H1 (cell line): ENCODE measurements at regions not wholly inside any gene's neighbourhood (a gene's known extent, or its start where the extent isn't known, plus 50 kb on each side); places are given as distances from the start of the nearest gene placed in this dataset.

ENCODE experiments used
- ASH2L ChIP-seq: fragments of 200-600, 300-600 bp; sonication (generic); IDR thresholded peaks from one replicate; pipeline ENCODE4 v1.7.1; 2017; ENCODE audit warnings: low read length
- BACH1 ChIP-seq: IDR thresholded peaks from 2 replicates; pipeline ENCODE4 v1.6.1; 2012; ENCODE audit warnings: low read length, improper control_type of control experiment
- CHD2 ChIP-seq: IDR thresholded peaks from 2 replicates; pipeline ENCODE4 v1.6.1; 2012; ENCODE audit warnings: low read length, improper control_type of control experiment
- CHD7 ChIP-seq: fragments of 300-600 bp; sonication (generic); IDR thresholded peaks from 2 replicates; pipeline ENCODE4 v1.7.1; 2012; ENCODE audit warnings: low read length, moderate library complexity, mild to moderate bottlenecking, inconsistent platforms; ENCODE audit not compliant: insufficient replicate concordance
- KDM1A ChIP-seq: fragments of 200-600, 300-600 bp; sonication (generic); IDR thresholded peaks from 2 replicates; pipeline ENCODE4 v1.7.1; 2016; ENCODE audit warnings: mild to moderate bottlenecking, low read length, borderline replicate concordance
- KDM4A ChIP-seq: IDR thresholded peaks from one replicate; pipeline ENCODE4 v1.7.1; 2012; ENCODE audit warnings: low read depth, mild to moderate bottlenecking, moderate library complexity, low read length, inconsistent platforms; ENCODE audit not compliant: severe bottlenecking

GRCh38 chr5:103743421-103743820 is 180.8 kb upstream of the NUDT12 start (continued):
- TF ChIP-seq CHD7 (no peak), CHD2 (no peak), BACH1 (no peak), KDM4A (no peak), KDM1A (no peak), ASH2L (no peak)
